PC-9 (cell line): ENCODE measurements at regions not wholly inside any gene's neighbourhood (a gene's known extent, or its start where the extent isn't known, plus 50 kb on each side); places are given as distances from the start of the nearest gene placed in this dataset.

ENCODE experiments used
- EZH2 ChIP-seq: fragments of 200-600 bp; sonication (generic); IDR thresholded peaks from 2 replicates; pipeline ENCODE4 v1.8.0; 2017; ENCODE audit warnings: antibody characterized with exemption, low read depth
- TF ChIP-seq, protein P1 (sequence below): fragments of 200-600 bp; sonication (generic); conservative IDR thresholded peaks from 2 replicates; pipeline ENCODE4 v1.6.1; 2017; ENCODE audit warnings: mixed run types, antibody characterized with exemption, mild to moderate bottlenecking, moderate library complexity

DNA sequence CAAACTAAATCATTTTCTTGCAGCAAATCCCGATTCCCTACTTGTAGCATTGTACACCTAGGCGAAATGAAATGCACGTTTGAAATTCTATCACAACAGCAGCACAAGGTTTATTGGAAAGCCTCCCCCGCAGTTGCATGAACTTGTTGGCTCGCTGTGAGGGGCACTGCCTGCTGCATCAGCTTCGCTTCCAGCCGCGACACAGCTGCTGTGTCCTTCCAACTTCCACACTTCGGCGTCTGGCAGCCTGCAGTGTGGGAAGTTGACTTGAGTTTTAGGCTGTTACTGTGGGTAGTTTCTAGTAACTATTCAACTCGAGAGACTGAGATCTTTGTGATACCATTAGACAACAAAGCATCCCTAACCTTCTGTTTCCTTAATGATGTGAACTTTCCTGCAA is 315.8 kb upstream of the TPK1 start:
- TF ChIP-seq, protein P1, sequence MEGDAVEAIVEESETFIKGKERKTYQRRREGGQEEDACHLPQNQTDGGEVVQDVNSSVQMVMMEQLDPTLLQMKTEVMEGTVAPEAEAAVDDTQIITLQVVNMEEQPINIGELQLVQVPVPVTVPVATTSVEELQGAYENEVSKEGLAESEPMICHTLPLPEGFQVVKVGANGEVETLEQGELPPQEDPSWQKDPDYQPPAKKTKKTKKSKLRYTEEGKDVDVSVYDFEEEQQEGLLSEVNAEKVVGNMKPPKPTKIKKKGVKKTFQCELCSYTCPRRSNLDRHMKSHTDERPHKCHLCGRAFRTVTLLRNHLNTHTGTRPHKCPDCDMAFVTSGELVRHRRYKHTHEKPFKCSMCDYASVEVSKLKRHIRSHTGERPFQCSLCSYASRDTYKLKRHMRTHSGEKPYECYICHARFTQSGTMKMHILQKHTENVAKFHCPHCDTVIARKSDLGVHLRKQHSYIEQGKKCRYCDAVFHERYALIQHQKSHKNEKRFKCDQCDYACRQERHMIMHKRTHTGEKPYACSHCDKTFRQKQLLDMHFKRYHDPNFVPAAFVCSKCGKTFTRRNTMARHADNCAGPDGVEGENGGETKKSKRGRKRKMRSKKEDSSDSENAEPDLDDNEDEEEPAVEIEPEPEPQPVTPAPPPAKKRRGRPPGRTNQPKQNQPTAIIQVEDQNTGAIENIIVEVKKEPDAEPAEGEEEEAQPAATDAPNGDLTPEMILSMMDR = no peak
- no peak for TF ChIP-seq EZH2
